ENCODE measurements at regions not wholly inside any gene's neighbourhood (a gene's known extent, or its start where the extent isn't known, plus 50 kb on each side); places are given as distances from the start of the nearest gene placed in this dataset.
A peak's percentile ranks its signal among the peaks of the same experiment; 100 is the strongest.

- peaks cover 0 to 9% of the 10 kb centered on the region in 2 donors for H3K4me1 ChIP-seq
- no peaks in the 10 kb centered on the region for H3K36me3 ChIP-seq
- no peaks in the 10 kb centered on the region for H3K27me3 ChIP-seq
- TF ChIP-seq CTCF (IDR thresholded peaks at IDR 0.05 in 4 of 5, conservative IDR thresholded peaks at IDR 0.05 in 1 of 5) (no peak), POLR2A (IDR thresholded peaks at IDR 0.05) (no peak)
- ATAC-seq (no peak), DNase-seq (no peak)
- H3K4me3 ChIP-seq: no peak overlapping the region
- H3K27ac ChIP-seq: no peak overlapping the region
- no peaks in the 10 kb centered on the region for H3K9me3 ChIP-seq
- intact Hi-C loops (cut with DNase I; ENCODE audit: low total_unique reads) (no loop called here), in situ Hi-C loops (cut with MboI; ENCODE audit: low sequenced_read_pairs in 4 of 4) (no loop called here)
Observed at GRCh38 chr5:103397739-103398581, 139.4 kb downstream of the MACIR start.

GRCh38 chr5:103394676-103395075 lies 136.1 kb downstream of the MACIR start:
- ATAC-seq (no peak), DNase-seq (no peak)
- no peaks in the 10 kb centered on the region for H3K9me3 ChIP-seq
- no peaks in the 10 kb centered on the region for H3K36me3 ChIP-seq
- H3K27me3 ChIP-seq: no peaks in the 10 kb centered on the region
- peaks cover 0 to 9% of the 10 kb centered on the region in 2 donors for H3K4me1 ChIP-seq
- H3K27ac ChIP-seq: no peak overlapping the region
- no peak overlapping the region for H3K4me3 ChIP-seq
- in situ Hi-C loops (cut with MboI; ENCODE audit: low sequenced_read_pairs in 4 of 4) (no loop called here), intact Hi-C loops (cut with DNase I; ENCODE audit: low total_unique reads) (no loop called here)
- TF ChIP-seq CTCF (IDR thresholded peaks at IDR 0.05 in 4 of 5, conservative IDR thresholded peaks at IDR 0.05 in 1 of 5) (no peak), POLR2A (IDR thresholded peaks at IDR 0.05) (no peak)

- intact Hi-C loops (cut with DNase I; ENCODE audit: low total_unique reads) (no loop called here), in situ Hi-C loops (cut with MboI; ENCODE audit: low sequenced_read_pairs in 4 of 4) (no loop called here)
- TF ChIP-seq POLR2A (IDR thresholded peaks at IDR 0.05): no peak
- no peaks in the 10 kb centered on the region for H3K36me3 ChIP-seq
- H3K9me3 ChIP-seq: no peaks in the 10 kb centered on the region
- ATAC-seq: peak; percentile 30 to 45
- H3K27me3 ChIP-seq: no peaks in the 10 kb centered on the region
- H3K4me3 ChIP-seq: no peak overlapping the region
- H3K4me1 ChIP-seq: peaks cover 0 to 9% of the 10 kb centered on the region in 2 donors
- DNase-seq: peak in 1 of 2 donors; percentile 19
- H3K27ac ChIP-seq: peak overlapping the region in 1 of 4 donors; percentile 30
Observed at GRCh38 chr5:103393101-103393754, 134.7 kb downstream of the MACIR start.

GRCh38 chr5:103391659-103392058 lies 133.1 kb downstream of the MACIR start:
- Histone ChIP-seq H3K9me3 (no peaks in the 10 kb centered on the region), H3K36me3 (no peaks in the 10 kb centered on the region), H3K4me3 (no peak overlapping the region), H3K27ac (no peak overlapping the region), H3K4me1 (peaks cover 0 to 9% of the 10 kb centered on the region in 2 donors), H3K27me3 (no peaks in the 10 kb centered on the region)
- ATAC-seq (no peak), DNase-seq (no peak)
- no peak for TF ChIP-seq CTCF (IDR thresholded peaks at IDR 0.05 in 4 of 5, conservative IDR thresholded peaks at IDR 0.05 in 1 of 5)
- TF ChIP-seq POLR2A (IDR thresholded peaks at IDR 0.05): no peak
- in situ Hi-C loops (cut with MboI; ENCODE audit: low sequenced_read_pairs in 4 of 4) (no loop called here), intact Hi-C loops (cut with DNase I; ENCODE audit: low total_unique reads) (no loop called here)

GRCh38 chr5:103389846-103390245 lies 131.3 kb downstream of the MACIR start:
- Histone ChIP-seq H3K36me3 (no peaks in the 10 kb centered on the region), H3K4me3 (no peak overlapping the region), H3K27me3 (no peaks in the 10 kb centered on the region), H3K9me3 (no peaks in the 10 kb centered on the region), H3K4me1 (peaks cover 0 to 9% of the 10 kb centered on the region in 2 donors), H3K27ac (no peak overlapping the region)
- DNase-seq: no peak
- in situ Hi-C loops (cut with MboI; ENCODE audit: low sequenced_read_pairs in 4 of 4): no loop called here
- no peak for TF ChIP-seq POLR2A (IDR thresholded peaks at IDR 0.05)
- no peak for TF ChIP-seq CTCF (IDR thresholded peaks at IDR 0.05 in 4 of 5, conservative IDR thresholded peaks at IDR 0.05 in 1 of 5)
- intact Hi-C loops (cut with DNase I; ENCODE audit: low total_unique reads): no loop called here
- no peak for ATAC-seq

All from gastrocnemius medialis (tissue), 4 donors.